Brain microvascular endothelial cell (primary cell): ENCODE measurements at regions not wholly inside any gene's neighbourhood (a gene's known extent, or its start where the extent isn't known, plus 50 kb on each side); places are given as distances from the start of the nearest gene placed in this dataset.

Experiments
- DNase-seq: peaks from one replicate; pipeline ENCODE4 v3.0.0-alpha.2; 2020
- H3K27ac ChIP-seq: fragments of 250-450 bp; sonication (Bioruptor Pico); 2 replicates; pipeline ENCODE4 v1.5.1; 2020; ENCODE audit warnings: mild to moderate bottlenecking, moderate library complexity
- H3K27me3 ChIP-seq: fragments of 250-450 bp; sonication (Bioruptor Pico); replicated peaks from 2 replicates; pipeline ENCODE4 v1.5.1; 2020; ENCODE audit warnings: mild to moderate bottlenecking
- H3K36me3 ChIP-seq: fragments of 250-450 bp; sonication (Bioruptor Pico); replicated peaks from 2 replicates; pipeline ENCODE4 v1.5.1; 2020; ENCODE audit warnings: mild to moderate bottlenecking
- H3K4me3 ChIP-seq: 2 replicates; pipeline ENCODE4 v1.5.1; 2011; ENCODE audit warnings: low read depth, mild to moderate bottlenecking, control low read depth, low read length, moderate library complexity
- CTCF ChIP-seq: IDR thresholded peaks from 2 replicates; pipeline ENCODE4 v1.5.1; 2011; ENCODE audit warnings: low read depth, mild to moderate bottlenecking, moderate library complexity, low read length, control low read depth, inconsistent platforms; ENCODE audit errors: missing control alignments
- in situ Hi-C: cut with HindIII; loops from 2 replicates; pipeline ENCODE4 v1.10.0; 2017; ENCODE audit warnings: low sequenced_read_pairs, low pct_ligation_motif_present

GRCh38 chr20:18928626-18929025 lies 115.0 kb downstream of the SCP2D1 start:
- in situ Hi-C loops = no loop called here
- Histone ChIP-seq H3K27me3 (no peaks in the 10 kb centered on the region), H3K36me3 (no peaks in the 10 kb centered on the region), H3K4me3 (no peak overlapping the region), H3K27ac (no peak overlapping the region)
- no peak for TF ChIP-seq CTCF
- no peak for DNase-seq

GRCh38 chr20:18929800-18930199 lies 116.2 kb downstream of the SCP2D1 start:
- Histone ChIP-seq H3K4me3 (no peak overlapping the region), H3K27ac (no peak overlapping the region), H3K36me3 (no peaks in the 10 kb centered on the region), H3K27me3 (no peaks in the 10 kb centered on the region)
- in situ Hi-C loops = no loop called here
- DNase-seq = no peak
- TF ChIP-seq CTCF = no peak

- H3K36me3 ChIP-seq = no peaks in the 10 kb centered on the region
- no peak overlapping the region for H3K27ac ChIP-seq
- no peaks in the 10 kb centered on the region for H3K27me3 ChIP-seq
- no peak for TF ChIP-seq CTCF
- DNase-seq = no peak
- in situ Hi-C loops = no loop called here
- no peak overlapping the region for H3K4me3 ChIP-seq
These were observed 130.0 kb downstream of the SCP2D1 start for GRCh38 chr20:18943542-18943941.

- in situ Hi-C loops = no loop called here
- DNase-seq = no peak
- H3K4me3 ChIP-seq = no peak overlapping the region
- TF ChIP-seq CTCF = no peak
- no peaks in the 10 kb centered on the region for H3K27me3 ChIP-seq
- no peak overlapping the region for H3K27ac ChIP-seq
- H3K36me3 ChIP-seq = no peaks in the 10 kb centered on the region
These were observed 143.3 kb downstream of the SCP2D1 start for GRCh38 chr20:18956890-18957289.

- TF ChIP-seq CTCF = no peak
- Histone ChIP-seq H3K36me3 (no peaks in the 10 kb centered on the region), H3K27me3 (no peaks in the 10 kb centered on the region), H3K27ac (no peak overlapping the region), H3K4me3 (no peak overlapping the region)
- in situ Hi-C loops = no loop called here
- DNase-seq = no peak
These were observed 143.7 kb downstream of the SCP2D1 start for GRCh38 chr20:18957328-18957727.

- no peak for DNase-seq
- Histone ChIP-seq H3K27me3 (no peaks in the 10 kb centered on the region), H3K36me3 (no peaks in the 10 kb centered on the region), H3K4me3 (no peak overlapping the region), H3K27ac (no peak overlapping the region)
- in situ Hi-C loops = no loop called here
- no peak for TF ChIP-seq CTCF
These were observed 157.5 kb downstream of the SCP2D1 start for GRCh38 chr20:18971121-18971520.
